NOMO-1 treated with DMSO at 0.1 percent for 48 hours (cell line): ENCODE measurements at regions not wholly inside any gene's neighbourhood (a gene's known extent, or its start where the extent isn't known, plus 50 kb on each side); places are given as distances from the start of the nearest gene placed in this dataset.

Source experiments
- DNase-seq: peaks from one replicate; lab custom pipeline; 2025; ENCODE audit not compliant: unreplicated experiment; lab: John Stamatoyannopoulos, UW

- DNase-seq: no peak
Measured at GRCh38 chr13:89845874-89846273, 1501.6 kb upstream of the MIR17HG start.

- no peak for DNase-seq
Measured at GRCh38 chr13:89846926-89847585, 1500.4 kb upstream of the MIR17HG start.

DNA sequence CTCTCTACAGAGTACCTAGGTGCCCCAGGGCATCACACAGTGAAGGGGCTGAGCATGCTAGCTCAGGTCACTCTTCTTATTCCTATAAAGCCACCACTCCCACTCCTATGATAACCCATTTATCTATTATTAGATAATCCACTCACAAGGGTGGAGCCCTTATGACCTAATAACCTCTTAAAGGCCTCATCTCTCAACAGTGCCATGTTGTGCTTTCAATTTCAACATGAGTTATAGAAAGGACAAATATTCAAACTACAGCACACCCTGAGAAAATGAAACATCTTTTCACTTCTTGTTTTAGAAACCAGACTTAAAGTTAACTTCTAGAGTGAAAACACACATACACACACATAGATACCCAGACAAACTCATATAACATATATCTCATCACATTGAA lies 1494.9 kb upstream of the MIR17HG start:
- no peak for DNase-seq

DNA sequence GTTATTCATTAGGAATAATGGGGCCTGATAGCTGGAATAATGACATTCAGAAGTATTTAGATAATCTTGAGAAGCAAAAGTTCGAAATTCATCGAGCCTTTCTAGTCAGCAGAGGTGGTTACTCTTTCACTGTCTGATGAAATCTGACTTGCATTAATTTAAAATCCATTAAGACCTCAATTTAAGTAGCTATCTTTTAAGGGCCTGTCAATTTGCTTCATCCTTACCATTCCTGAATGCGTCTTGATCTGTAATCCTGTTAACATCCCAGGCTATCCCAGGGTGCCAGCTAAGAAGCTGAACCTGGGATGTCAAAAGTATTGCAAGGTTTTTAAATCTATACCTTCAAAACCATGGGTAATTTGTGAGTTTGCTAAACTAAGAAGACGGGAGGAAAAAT lies 1491.0 kb upstream of the MIR17HG start:
- DNase-seq: no peak

GRCh38 chr13:89857502-89857901 lies 1490.0 kb upstream of the MIR17HG start:
- DNase-seq: no peak

- no peak for DNase-seq
Measured at GRCh38 chr13:89862011-89862690, 1485.3 kb upstream of the MIR17HG start.

- DNase-seq: no peak
Measured at GRCh38 chr13:89862691-89863036, 1484.8 kb upstream of the MIR17HG start.

GRCh38 chr13:89865164-89866064 lies 1482.1 kb upstream of the MIR17HG start:
- DNase-seq: no peak

DNA sequence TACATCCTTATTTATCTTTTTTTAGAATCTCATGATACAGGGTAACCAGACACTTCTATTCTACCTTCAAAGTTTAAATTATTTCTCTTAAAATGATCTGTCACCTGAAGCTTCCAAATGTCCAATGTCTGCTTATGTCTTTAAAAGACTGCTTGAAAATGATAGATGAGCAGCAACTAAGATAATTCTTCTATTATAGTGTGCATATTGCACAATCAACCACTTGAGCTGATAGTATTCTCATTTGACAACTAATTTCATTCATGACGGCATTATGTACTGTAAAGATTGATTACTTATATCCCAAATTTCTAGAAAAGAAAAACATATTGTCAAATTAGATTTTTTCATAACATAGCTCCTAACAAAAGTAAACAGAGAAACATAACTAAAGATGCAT lies 1478.2 kb upstream of the MIR17HG start:
- no peak for DNase-seq

GRCh38 chr13:89878904-89879303 lies 1468.6 kb upstream of the MIR17HG start:
- DNase-seq: no peak

GRCh38 chr13:89880201-89880600 lies 1467.3 kb upstream of the MIR17HG start:
- DNase-seq: no peak

GRCh38 chr13:89883893-89884448 lies 1463.5 kb upstream of the MIR17HG start:
- DNase-seq: no peak

DNA sequence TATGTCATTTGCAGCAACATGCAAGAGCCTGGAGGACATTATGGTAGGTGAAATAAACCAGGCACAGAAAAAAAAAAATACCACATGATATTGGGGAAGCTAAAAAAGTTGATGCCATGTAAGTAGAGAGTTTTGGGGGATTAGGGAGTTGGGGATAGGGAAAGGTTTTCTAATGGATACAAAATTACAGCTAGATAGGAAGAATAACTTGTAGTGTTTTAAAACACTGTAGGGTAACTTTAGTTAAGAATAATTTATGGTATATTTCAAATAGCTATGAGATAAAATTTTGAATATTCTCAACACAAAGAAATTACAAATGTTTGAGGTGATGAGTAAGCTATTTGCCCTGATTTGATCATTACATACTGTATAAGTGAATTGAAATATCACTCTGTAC lies 1456.7 kb upstream of the MIR17HG start:
- no peak for DNase-seq

DNA sequence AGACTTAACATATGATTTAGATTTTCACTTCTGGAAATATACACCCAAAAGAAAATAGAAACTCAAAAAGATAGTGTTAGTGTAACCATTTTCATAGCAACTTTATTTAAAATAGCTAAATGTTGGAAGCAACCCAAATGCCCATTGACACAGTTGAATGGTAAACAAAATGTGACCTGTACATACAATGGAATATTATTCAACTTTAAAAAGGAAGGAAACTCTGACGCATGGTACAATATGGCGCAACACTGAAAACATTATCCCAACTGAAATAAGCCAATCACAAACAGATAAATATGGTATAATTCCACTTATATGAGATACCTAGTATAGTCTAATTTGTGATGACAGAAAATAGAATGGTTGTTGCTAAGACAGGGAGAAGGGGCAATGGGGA lies 1456.1 kb upstream of the MIR17HG start:
- DNase-seq: no peak

- DNase-seq: peak; percentile 60
Measured at GRCh38 chr13:89897681-89898080, 1449.8 kb upstream of the MIR17HG start.

GRCh38 chr13:89899302-89900103 lies 1448.0 kb upstream of the MIR17HG start:
- no peak for DNase-seq

DNA sequence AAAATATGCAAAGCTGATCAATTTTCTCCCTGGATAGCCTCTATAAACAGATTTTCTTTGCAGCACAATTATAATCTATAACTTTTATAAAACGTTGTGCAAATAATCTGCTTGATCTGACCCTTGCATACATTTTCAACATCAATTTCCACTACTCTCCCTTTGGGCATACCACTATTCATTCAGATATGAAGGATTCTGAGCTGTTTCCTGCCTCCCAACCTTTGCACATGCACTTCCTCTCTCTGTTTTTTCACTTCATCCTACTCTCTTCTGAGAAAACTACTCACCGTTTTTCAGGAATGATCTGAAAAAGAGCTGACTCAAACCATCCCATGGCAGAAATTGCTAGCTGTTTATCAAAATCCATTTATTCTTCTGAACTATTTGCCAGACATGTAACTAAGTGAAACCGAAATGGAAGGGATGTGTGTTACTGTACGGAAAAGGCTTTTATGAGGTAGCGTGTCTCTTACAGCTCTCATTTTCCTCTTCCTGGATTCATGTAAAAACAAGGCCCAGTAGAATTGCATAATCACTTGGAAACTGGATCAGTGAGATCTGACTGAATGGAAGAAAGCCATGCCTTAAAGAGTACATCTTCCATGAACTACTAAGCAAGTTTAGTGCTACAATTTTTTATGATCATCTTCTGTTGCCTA lies 1447.3 kb upstream of the MIR17HG start:
- no peak for DNase-seq

DNA sequence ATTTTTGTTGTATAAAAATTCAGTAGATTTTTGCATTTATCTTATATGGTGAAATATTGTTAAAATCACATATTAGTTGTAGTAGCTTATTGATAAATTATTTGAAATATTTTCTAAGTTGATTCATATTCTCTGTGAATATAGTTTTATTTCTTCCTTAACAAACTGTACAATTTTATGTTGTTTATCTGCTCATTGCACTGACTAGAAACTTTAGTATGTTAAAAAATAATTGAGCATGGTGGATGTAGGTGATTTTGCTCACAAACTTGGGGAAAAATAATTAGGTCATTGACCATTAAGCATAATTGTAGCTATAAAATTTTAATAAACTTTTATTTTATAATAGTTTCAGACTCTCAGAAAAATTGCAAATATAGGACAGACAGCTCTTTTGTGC lies 1445.3 kb upstream of the MIR17HG start:
- no peak for DNase-seq

DNA sequence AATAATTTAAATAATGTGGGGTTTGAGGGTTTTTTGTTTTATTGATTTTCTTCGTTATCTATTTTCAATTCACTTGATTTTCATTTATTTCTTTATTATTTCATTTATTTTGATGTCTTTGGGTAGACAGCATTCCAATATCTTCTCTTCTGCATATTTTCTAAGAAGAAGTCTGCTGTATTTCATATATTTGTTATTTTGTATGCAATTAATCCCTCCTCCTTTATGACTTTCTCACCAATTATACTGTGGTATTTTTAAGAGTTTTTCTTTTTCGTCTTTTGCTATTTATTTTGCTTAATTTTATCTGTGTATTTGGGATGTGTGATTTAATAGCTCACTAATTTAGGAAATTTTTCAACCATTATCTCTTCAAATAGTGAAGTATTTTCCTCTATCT lies 1444.4 kb upstream of the MIR17HG start:
- no peak for DNase-seq

DNA sequence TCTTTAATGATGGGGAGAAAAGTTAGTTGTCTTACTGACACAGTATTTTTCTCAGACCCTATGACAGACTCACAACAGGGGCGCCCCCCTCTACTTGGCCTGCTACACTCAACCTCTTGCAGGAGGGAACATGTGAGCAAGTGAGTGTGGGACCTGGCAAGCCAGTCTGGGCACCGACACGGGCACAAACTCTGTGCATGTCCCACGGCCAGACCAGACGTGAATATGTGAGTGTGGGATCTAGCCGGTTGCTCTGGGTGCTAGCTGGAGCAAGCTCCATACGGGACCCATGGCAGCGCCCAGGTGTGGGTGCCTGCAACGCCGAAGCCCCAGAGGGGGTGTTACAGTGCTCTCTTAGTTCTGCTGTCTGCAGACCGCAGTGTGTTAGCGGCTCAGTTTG lies 1437.3 kb upstream of the MIR17HG start:
- DNase-seq: no peak
